ENCODE measurements at regions not wholly inside any gene's neighbourhood (a gene's known extent, or its start where the extent isn't known, plus 50 kb on each side); places are given as distances from the start of the nearest gene placed in this dataset.

GRCh38 chr3:43883729-43884396, 193.1 kb downstream of the ABHD5 start:
- no peak for DNase-seq (ENCODE audit: extremely low read depth in 1 of 11, low read depth in 9 of 11, low spot score in 4 of 11)

GRCh38 chr3:43884581-43884980, 193.8 kb downstream of the ABHD5 start:
- DNase-seq (ENCODE audit: extremely low read depth in 1 of 11, low read depth in 9 of 11, low spot score in 4 of 11) = no peak

GRCh38 chr3:43885908-43886618, 195.3 kb downstream of the ABHD5 start:
- DNase-seq (ENCODE audit: extremely low read depth in 1 of 11, low read depth in 9 of 11, low spot score in 4 of 11) = no peak

GRCh38 chr3:43892061-43892460, 201.3 kb downstream of the ABHD5 start:
- no peak for DNase-seq (ENCODE audit: extremely low read depth in 1 of 11, low read depth in 9 of 11, low spot score in 4 of 11)

GRCh38 chr3:43892526-43892925, 201.8 kb downstream of the ABHD5 start:
- peak in 5 of 11 donors; percentile 18 to 49 (median 39) for DNase-seq (ENCODE audit: extremely low read depth in 1 of 11, low read depth in 9 of 11, low spot score in 4 of 11)

- peak in 1 of 11 donors; percentile 3 for DNase-seq (ENCODE audit: extremely low read depth in 1 of 11, low read depth in 9 of 11, low spot score in 4 of 11)
These were observed 203.0 kb downstream of the ABHD5 start for GRCh38 chr3:43893727-43894126.

GRCh38 chr3:43894176-43895049, 203.7 kb downstream of the ABHD5 start:
- DNase-seq (ENCODE audit: extremely low read depth in 1 of 11, low read depth in 9 of 11, low spot score in 4 of 11) = peak; percentile 54 to 79 (median 74)

GRCh38 chr3:43895573-43895972, 204.8 kb downstream of the ABHD5 start:
- no peak for DNase-seq (ENCODE audit: extremely low read depth in 1 of 11, low read depth in 9 of 11, low spot score in 4 of 11)

GRCh38 chr3:43902415-43902814, 211.7 kb downstream of the ABHD5 start:
- no peak for DNase-seq (ENCODE audit: extremely low read depth in 1 of 11, low read depth in 9 of 11, low spot score in 4 of 11)

- no peak for DNase-seq (ENCODE audit: extremely low read depth in 1 of 11, low read depth in 9 of 11, low spot score in 4 of 11)
These were observed 214.4 kb downstream of the ABHD5 start for GRCh38 chr3:43905157-43905556.

- DNase-seq (ENCODE audit: extremely low read depth in 1 of 11, low read depth in 9 of 11, low spot score in 4 of 11) = no peak
These were observed 216.2 kb downstream of the ABHD5 start for GRCh38 chr3:43906849-43907507.

GRCh38 chr3:43907508-43907858, 216.7 kb downstream of the ABHD5 start:
- no peak for DNase-seq (ENCODE audit: extremely low read depth in 1 of 11, low read depth in 9 of 11, low spot score in 4 of 11)

- DNase-seq (ENCODE audit: extremely low read depth in 1 of 11, low read depth in 9 of 11, low spot score in 4 of 11) = no peak
These were observed 217.7 kb downstream of the ABHD5 start for GRCh38 chr3:43908456-43908855.

- no peak for DNase-seq (ENCODE audit: extremely low read depth in 1 of 11, low read depth in 9 of 11, low spot score in 4 of 11)
These were observed 218.4 kb downstream of the ABHD5 start for GRCh38 chr3:43909149-43909548.

GRCh38 chr3:43910750-43911149, 220.0 kb downstream of the ABHD5 start:
- DNase-seq (ENCODE audit: extremely low read depth in 1 of 11, low read depth in 9 of 11, low spot score in 4 of 11) = no peak

- no peak for DNase-seq (ENCODE audit: extremely low read depth in 1 of 11, low read depth in 9 of 11, low spot score in 4 of 11)
These were observed 222.6 kb downstream of the ABHD5 start for GRCh38 chr3:43913036-43913948.

GRCh38 chr3:43914269-43914668, 223.5 kb downstream of the ABHD5 start:
- no peak for DNase-seq (ENCODE audit: extremely low read depth in 1 of 11, low read depth in 9 of 11, low spot score in 4 of 11)

GRCh38 chr3:43915546-43915945, 224.8 kb downstream of the ABHD5 start:
- DNase-seq (ENCODE audit: extremely low read depth in 1 of 11, low read depth in 9 of 11, low spot score in 4 of 11) = no peak

All from renal cortex interstitium (tissue), 11 donors.